ENCODE measurements at regions not wholly inside any gene's neighbourhood (a gene's known extent, or its start where the extent isn't known, plus 50 kb on each side); places are given as distances from the start of the nearest gene placed in this dataset.

DNA sequence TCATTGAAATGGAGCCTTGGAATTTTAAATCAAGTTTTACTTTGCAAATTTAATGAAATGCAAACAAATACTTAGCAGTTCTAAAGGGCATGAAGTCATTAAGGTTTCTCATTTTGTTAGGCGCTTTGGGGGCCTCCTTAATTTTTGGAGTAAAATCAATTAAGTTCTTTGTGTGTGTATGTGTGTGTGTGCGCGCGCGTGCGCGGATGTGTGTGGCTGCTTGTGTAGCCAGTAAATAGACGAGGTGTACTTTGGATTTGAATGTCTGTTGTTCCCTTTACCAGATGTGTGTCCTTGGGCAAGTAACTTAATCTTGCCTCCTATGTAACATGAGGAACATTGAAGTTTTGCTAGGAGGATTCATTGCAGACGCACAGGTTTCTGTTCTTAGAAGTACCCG is 1051.4 kb upstream of the EEF2KMT start:
- TF ChIP-seq, protein P1, sequence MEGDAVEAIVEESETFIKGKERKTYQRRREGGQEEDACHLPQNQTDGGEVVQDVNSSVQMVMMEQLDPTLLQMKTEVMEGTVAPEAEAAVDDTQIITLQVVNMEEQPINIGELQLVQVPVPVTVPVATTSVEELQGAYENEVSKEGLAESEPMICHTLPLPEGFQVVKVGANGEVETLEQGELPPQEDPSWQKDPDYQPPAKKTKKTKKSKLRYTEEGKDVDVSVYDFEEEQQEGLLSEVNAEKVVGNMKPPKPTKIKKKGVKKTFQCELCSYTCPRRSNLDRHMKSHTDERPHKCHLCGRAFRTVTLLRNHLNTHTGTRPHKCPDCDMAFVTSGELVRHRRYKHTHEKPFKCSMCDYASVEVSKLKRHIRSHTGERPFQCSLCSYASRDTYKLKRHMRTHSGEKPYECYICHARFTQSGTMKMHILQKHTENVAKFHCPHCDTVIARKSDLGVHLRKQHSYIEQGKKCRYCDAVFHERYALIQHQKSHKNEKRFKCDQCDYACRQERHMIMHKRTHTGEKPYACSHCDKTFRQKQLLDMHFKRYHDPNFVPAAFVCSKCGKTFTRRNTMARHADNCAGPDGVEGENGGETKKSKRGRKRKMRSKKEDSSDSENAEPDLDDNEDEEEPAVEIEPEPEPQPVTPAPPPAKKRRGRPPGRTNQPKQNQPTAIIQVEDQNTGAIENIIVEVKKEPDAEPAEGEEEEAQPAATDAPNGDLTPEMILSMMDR (IDR thresholded peaks at IDR 0.05): no peak
- TF ChIP-seq POLR2A (IDR thresholded peaks at IDR 0.05): no peak
